Activated CD8-positive, alpha-beta memory T cell treated with anti-CD3 and anti-CD28 coated beads, Interleukin-2, amount 10 ng/mL, durations not matched to agents 7 days and 5 days (primary cell): ENCODE measurements at regions not wholly inside any gene's neighbourhood (a gene's known extent, or its start where the extent isn't known, plus 50 kb on each side); places are given as distances from the start of the nearest gene placed in this dataset.

Experiments used
- ATAC-seq: fragments of 150-1000 bp; cut with Tn5 transposase; one replicate; pipeline ENCODE4 v1.10.0; 2021; ENCODE audit warnings: moderate library complexity
- CTCF ChIA-PET: fragments of 350-600 bp; sonication (Branson Sonifier 250); formaldehyde crosslinking; loops from one replicate; lab custom pipeline; 2021; ENCODE audit warnings: antibody characterized with exemption; lab: Charles Lee
- DNase-seq: peaks from one replicate; pipeline ENCODE4 v3.0.0-alpha.2; 2020
- H3K27ac Mint-ChIP-seq: one replicate; pipeline ENCODE4 v1.8.0; 2021; ENCODE audit warnings: mild to moderate bottlenecking, mixed read lengths
- H3K27me3 Mint-ChIP-seq: one replicate; pipeline ENCODE4 v1.8.0; 2021; ENCODE audit warnings: mixed read lengths
- H3K36me3 Mint-ChIP-seq: one replicate; pipeline ENCODE4 v1.8.0; 2021; ENCODE audit warnings: mild to moderate bottlenecking, mixed read lengths
- H3K4me1 Mint-ChIP-seq: one replicate; pipeline ENCODE4 v1.8.0; 2021; ENCODE audit warnings: mixed read lengths
- H3K4me3 Mint-ChIP-seq: one replicate; pipeline ENCODE4 v1.8.0; 2021; ENCODE audit warnings: mild to moderate bottlenecking, moderate library complexity, mixed read lengths
- H3K9me3 Mint-ChIP-seq: one replicate; pipeline ENCODE4 v1.8.0; 2022; ENCODE audit warnings: low read depth, mixed read lengths

- H3K4me3 Mint-ChIP-seq: no peak overlapping the region
- no peaks in the 10 kb centered on the region for H3K27me3 Mint-ChIP-seq
- no peaks in the 10 kb centered on the region for H3K9me3 Mint-ChIP-seq
- H3K4me1 Mint-ChIP-seq: no peaks in the 10 kb centered on the region
- ATAC-seq (no peak), DNase-seq (no peak)
- CTCF ChIA-PET: no interaction called here
- H3K27ac Mint-ChIP-seq: no peak overlapping the region
- H3K36me3 Mint-ChIP-seq: no peaks in the 10 kb centered on the region
These were observed 699.2 kb downstream of the KCNT2 start for GRCh38 chr1:195909061-195909460.

- Mint-ChIP-seq H3K9me3 (no peaks in the 10 kb centered on the region), H3K36me3 (no peaks in the 10 kb centered on the region), H3K27ac (no peak overlapping the region), H3K27me3 (no peaks in the 10 kb centered on the region), H3K4me1 (no peaks in the 10 kb centered on the region), H3K4me3 (no peak overlapping the region)
- ATAC-seq (no peak), DNase-seq (no peak)
- CTCF ChIA-PET: no interaction called here
These were observed 700.1 kb downstream of the KCNT2 start for GRCh38 chr1:195908121-195908520.

DNA sequence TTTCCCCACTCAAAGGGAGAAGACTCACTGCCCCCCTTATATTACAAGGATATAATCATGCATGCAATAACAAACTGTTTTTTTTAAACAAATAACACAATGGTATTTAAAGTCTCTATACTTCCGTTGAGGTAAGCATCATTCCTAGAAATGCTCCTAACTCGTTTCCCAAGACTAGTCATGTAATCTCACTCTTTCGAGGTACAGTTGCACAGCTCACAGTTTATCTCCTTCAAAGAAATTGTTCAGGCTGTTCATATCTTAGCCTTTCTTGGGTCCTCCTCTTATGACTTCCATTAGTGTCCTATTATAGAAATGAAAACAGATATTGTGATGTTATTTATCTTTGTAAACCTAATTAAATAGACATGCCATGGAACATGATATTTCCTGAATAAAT, 705.0 kb downstream of the KCNT2 start:
- DNase-seq (no peak), ATAC-seq (no peak)
- no peak overlapping the region for H3K4me3 Mint-ChIP-seq
- H3K27ac Mint-ChIP-seq: no peak overlapping the region
- no peaks in the 10 kb centered on the region for H3K27me3 Mint-ChIP-seq
- CTCF ChIA-PET: no interaction called here
- H3K36me3 Mint-ChIP-seq: no peaks in the 10 kb centered on the region
- no peaks in the 10 kb centered on the region for H3K9me3 Mint-ChIP-seq
- H3K4me1 Mint-ChIP-seq: no peaks in the 10 kb centered on the region

DNA sequence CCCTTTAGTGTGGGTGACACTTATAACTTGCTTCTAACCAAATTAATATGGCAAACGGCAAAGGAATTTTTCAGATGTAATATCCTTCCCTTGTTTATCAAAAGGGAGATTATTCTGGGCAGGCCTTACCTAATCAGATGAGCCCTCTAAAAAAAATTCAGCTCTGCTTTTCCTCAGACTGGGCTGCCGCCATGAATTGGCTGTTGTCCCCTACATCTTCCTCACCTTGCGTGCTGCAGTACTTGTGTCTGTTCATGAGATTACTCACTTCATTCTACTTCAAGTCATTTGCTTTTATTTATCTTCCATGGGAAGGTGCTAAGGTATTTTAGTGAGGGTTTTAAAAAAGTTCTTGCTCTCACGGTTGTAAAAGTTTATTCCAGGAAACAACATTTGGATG, 705.5 kb downstream of the KCNT2 start:
- no peaks in the 10 kb centered on the region for H3K9me3 Mint-ChIP-seq
- H3K4me3 Mint-ChIP-seq: no peak overlapping the region
- no peak overlapping the region for H3K27ac Mint-ChIP-seq
- CTCF ChIA-PET: interaction anchor here (0.6 kb wide), 1 partner anchor 16 kb away, joined by 3 read pairs; no protein-coding TSS in a partner anchor
- no peak for ATAC-seq
- H3K36me3 Mint-ChIP-seq: no peaks in the 10 kb centered on the region
- no peaks in the 10 kb centered on the region for H3K4me1 Mint-ChIP-seq
- H3K27me3 Mint-ChIP-seq: no peaks in the 10 kb centered on the region
- DNase-seq: no peak

DNA sequence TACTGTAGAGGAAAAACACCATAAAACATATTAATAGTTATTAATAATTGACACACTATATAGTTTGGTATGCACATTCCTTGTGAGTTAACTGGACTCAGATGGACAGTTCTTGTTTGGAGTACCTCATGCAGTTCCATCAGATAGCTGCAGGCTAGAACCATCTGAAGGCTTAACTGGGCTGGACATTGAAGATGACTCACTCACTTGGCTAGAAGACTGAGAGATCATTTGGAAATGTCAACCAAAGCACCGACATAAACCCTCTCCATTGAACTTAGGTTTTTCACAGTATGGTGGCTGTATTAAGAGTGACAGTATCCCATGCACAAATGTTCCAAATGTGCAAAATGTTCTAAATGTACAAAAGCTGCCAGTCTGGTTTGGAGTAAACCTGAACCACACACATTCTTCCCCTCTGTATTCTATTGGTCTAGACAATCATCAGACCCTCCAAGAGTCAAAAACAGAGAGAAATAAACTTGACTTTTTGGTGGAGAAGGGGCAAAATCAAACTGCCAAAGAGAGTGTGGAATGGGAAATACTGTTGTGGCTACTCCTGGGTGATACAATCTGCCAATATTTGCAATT, 708.4 kb downstream of the KCNT2 start:
- ATAC-seq: no peak
- no peaks in the 10 kb centered on the region for H3K9me3 Mint-ChIP-seq
- H3K4me3 Mint-ChIP-seq: no peak overlapping the region
- CTCF ChIA-PET: no interaction called here
- H3K27me3 Mint-ChIP-seq: no peaks in the 10 kb centered on the region
- no peaks in the 10 kb centered on the region for H3K36me3 Mint-ChIP-seq
- no peak for DNase-seq
- H3K4me1 Mint-ChIP-seq: no peaks in the 10 kb centered on the region
- H3K27ac Mint-ChIP-seq: no peak overlapping the region

DNA sequence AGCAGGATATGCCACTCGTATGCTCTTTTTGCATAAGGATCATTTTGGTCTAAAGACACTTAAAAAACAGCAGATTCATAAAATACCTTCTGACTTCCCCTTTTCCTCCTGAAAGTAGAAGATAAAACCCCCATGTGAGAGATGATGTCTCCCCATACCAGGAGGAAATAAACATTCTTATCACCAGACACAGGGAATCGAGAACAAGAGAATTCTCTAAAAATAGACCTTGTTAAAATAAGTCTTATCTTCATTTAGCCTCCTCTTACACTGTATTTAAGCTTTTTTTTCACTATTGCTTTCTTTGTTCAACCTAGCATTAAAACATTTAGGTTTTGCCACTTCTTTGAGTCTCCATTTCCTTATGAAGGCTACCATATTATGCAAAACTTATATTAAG, 709.3 kb downstream of the KCNT2 start:
- CTCF ChIA-PET: no interaction called here
- no peak overlapping the region for H3K4me3 Mint-ChIP-seq
- no peaks in the 10 kb centered on the region for H3K4me1 Mint-ChIP-seq
- H3K36me3 Mint-ChIP-seq: no peaks in the 10 kb centered on the region
- H3K9me3 Mint-ChIP-seq: no peaks in the 10 kb centered on the region
- H3K27me3 Mint-ChIP-seq: no peaks in the 10 kb centered on the region
- H3K27ac Mint-ChIP-seq: no peak overlapping the region
- ATAC-seq: no peak
- no peak for DNase-seq

GRCh38 chr1:195898373-195898772, 709.9 kb downstream of the KCNT2 start:
- Mint-ChIP-seq H3K27ac (no peak overlapping the region), H3K9me3 (no peaks in the 10 kb centered on the region), H3K27me3 (no peaks in the 10 kb centered on the region), H3K36me3 (no peaks in the 10 kb centered on the region), H3K4me1 (no peaks in the 10 kb centered on the region), H3K4me3 (no peak overlapping the region)
- CTCF ChIA-PET: no interaction called here
- no peak for DNase-seq
- no peak for ATAC-seq

DNA sequence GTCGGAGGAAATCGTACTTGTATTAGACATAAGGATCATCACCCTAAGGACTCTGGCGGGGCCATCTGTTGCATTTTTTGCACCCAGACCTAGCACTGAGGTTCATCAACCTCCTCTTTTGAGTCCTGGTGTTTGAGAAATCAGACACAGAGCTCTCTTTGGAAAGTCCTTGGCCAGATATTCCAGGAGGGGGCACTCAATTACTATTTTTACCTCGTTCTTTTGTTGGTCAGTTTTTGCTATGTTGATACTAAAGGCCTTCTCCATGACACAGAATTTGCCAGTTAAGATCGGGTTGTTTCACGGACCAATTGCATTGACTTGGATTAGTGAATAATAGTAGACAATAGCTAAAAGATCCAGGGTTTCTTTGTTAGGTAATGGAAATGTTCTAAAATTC, 711.2 kb downstream of the KCNT2 start:
- H3K27me3 Mint-ChIP-seq: no peaks in the 10 kb centered on the region
- no peaks in the 10 kb centered on the region for H3K9me3 Mint-ChIP-seq
- H3K27ac Mint-ChIP-seq: no peak overlapping the region
- no peak for DNase-seq
- no peak for ATAC-seq
- no peaks in the 10 kb centered on the region for H3K36me3 Mint-ChIP-seq
- CTCF ChIA-PET: no interaction called here
- H3K4me1 Mint-ChIP-seq: no peaks in the 10 kb centered on the region
- H3K4me3 Mint-ChIP-seq: no peak overlapping the region

GRCh38 chr1:195894411-195894810, 713.8 kb downstream of the KCNT2 start:
- CTCF ChIA-PET: no interaction called here
- no peak overlapping the region for H3K27ac Mint-ChIP-seq
- no peaks in the 10 kb centered on the region for H3K36me3 Mint-ChIP-seq
- DNase-seq: no peak
- H3K27me3 Mint-ChIP-seq: no peaks in the 10 kb centered on the region
- peaks cover 3% of the 10 kb centered on the region for H3K9me3 Mint-ChIP-seq
- no peak overlapping the region for H3K4me3 Mint-ChIP-seq
- no peak for ATAC-seq
- no peaks in the 10 kb centered on the region for H3K4me1 Mint-ChIP-seq

DNA sequence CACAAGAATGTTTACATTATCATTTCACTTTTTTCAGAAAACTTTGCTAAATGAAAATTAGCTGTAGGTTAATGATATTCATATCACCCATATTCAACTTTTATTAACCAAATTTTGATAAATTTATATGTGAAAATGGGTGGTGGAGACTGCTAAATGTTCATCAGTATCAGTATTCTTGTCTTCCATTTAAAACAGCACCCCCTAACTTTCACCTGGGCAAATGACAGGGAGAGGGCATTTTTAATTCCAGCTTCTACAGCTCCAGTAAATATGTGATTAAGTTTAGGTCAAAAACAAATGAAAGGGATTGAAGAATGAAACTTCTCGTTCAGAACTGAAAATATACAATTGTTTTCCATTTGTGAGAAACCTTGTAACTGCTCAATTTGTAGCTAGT, 722.2 kb downstream of the KCNT2 start:
- DNase-seq: no peak
- ATAC-seq: no peak
- Mint-ChIP-seq H3K4me3 (no peak overlapping the region), H3K27ac (no peak overlapping the region), H3K4me1 (no peaks in the 10 kb centered on the region), H3K9me3 (peaks cover 3% of the 10 kb centered on the region), H3K36me3 (no peaks in the 10 kb centered on the region), H3K27me3 (no peaks in the 10 kb centered on the region)
- CTCF ChIA-PET: interaction anchor here (0.7 kb wide), 1 partner anchor 46 kb away, joined by 3 read pairs; no protein-coding TSS in a partner anchor

DNA sequence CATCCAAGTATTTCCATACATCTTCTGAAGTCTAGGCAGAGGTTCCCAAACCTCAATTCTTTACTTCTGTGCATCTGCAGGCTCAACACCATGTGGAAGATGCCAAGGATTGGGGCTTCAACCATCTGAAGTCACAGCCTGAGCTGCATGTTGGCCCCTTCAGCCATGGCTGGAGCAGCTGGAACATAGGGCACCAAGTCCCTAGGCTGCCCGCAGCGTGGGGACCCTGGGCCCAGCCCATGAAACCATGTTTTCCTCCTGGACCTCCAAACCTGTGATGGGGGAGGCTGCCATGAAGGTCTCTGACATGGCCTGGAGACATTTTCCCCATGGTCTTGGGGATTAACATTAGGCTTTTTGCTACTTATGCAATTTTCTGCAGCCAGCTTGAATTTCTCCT, 729.8 kb downstream of the KCNT2 start:
- Mint-ChIP-seq H3K36me3 (no peaks in the 10 kb centered on the region), H3K27me3 (no peaks in the 10 kb centered on the region), H3K4me3 (no peak overlapping the region), H3K27ac (no peak overlapping the region), H3K4me1 (no peaks in the 10 kb centered on the region), H3K9me3 (peaks cover 7% of the 10 kb centered on the region)
- no peak for DNase-seq
- no peak for ATAC-seq
- CTCF ChIA-PET: no interaction called here

GRCh38 chr1:195876792-195877191, 731.4 kb downstream of the KCNT2 start:
- Mint-ChIP-seq H3K36me3 (no peaks in the 10 kb centered on the region), H3K4me3 (no peak overlapping the region), H3K4me1 (no peaks in the 10 kb centered on the region), H3K9me3 (peaks cover 7% of the 10 kb centered on the region), H3K27me3 (no peaks in the 10 kb centered on the region), H3K27ac (no peak overlapping the region)
- DNase-seq (no peak), ATAC-seq (no peak)
- CTCF ChIA-PET: no interaction called here

DNA sequence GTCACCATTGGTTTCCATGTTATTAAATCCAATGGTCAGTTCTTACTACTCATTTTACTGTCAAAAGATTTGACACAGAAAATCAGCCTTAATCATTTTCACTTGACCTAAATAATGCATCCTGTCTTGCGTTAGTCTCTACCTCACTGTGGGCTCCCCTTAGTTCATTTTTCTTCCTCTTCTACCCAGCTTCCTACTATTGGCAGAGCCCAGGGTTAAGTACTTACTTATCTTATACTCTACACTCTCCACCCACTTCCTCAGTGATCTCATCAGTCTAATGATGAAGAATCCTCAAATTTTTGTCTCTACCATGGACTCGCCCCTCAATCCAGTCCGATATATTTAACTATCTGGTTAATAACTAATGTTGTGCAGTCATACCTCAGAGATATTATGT, 735.9 kb downstream of the KCNT2 start:
- DNase-seq (no peak), ATAC-seq (no peak)
- H3K27me3 Mint-ChIP-seq: no peaks in the 10 kb centered on the region
- H3K4me3 Mint-ChIP-seq: no peak overlapping the region
- no peaks in the 10 kb centered on the region for H3K36me3 Mint-ChIP-seq
- H3K4me1 Mint-ChIP-seq: no peaks in the 10 kb centered on the region
- H3K27ac Mint-ChIP-seq: no peak overlapping the region
- CTCF ChIA-PET: no interaction called here
- no peaks in the 10 kb centered on the region for H3K9me3 Mint-ChIP-seq

GRCh38 chr1:195867638-195868037, 740.6 kb downstream of the KCNT2 start:
- no peaks in the 10 kb centered on the region for H3K27me3 Mint-ChIP-seq
- CTCF ChIA-PET: no interaction called here
- no peaks in the 10 kb centered on the region for H3K9me3 Mint-ChIP-seq
- no peaks in the 10 kb centered on the region for H3K4me1 Mint-ChIP-seq
- H3K36me3 Mint-ChIP-seq: no peaks in the 10 kb centered on the region
- no peak overlapping the region for H3K4me3 Mint-ChIP-seq
- DNase-seq (no peak), ATAC-seq (no peak)
- H3K27ac Mint-ChIP-seq: no peak overlapping the region

DNA sequence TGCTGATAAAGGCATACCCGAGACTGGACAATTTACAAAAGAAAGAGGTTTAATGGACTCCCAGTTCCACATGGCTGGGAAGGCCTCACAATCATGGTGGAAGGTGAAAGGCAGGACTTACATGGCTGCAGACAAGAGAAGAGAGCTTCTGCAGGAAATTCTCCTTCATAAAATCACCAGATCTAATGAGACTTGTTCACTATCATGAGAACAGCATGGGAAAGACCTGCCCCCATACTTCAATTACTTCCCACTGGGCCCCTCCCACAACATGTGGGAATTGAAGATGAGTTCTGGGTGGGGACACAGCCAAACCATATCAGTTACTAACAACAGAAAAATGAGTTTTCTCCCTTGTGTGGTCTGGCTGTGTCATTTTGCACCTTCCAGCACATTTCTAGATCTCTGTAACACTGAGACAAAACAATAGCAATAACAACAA, 741.4 kb downstream of the KCNT2 start:
- CTCF ChIA-PET: no interaction called here
- no peaks in the 10 kb centered on the region for H3K9me3 Mint-ChIP-seq
- ATAC-seq: no peak
- no peak overlapping the region for H3K4me3 Mint-ChIP-seq
- H3K36me3 Mint-ChIP-seq: no peaks in the 10 kb centered on the region
- H3K27me3 Mint-ChIP-seq: no peaks in the 10 kb centered on the region
- no peak overlapping the region for H3K27ac Mint-ChIP-seq
- H3K4me1 Mint-ChIP-seq: no peaks in the 10 kb centered on the region
- DNase-seq: no peak
